HepG2 (cell line): ENCODE measurements at regions not wholly inside any gene's neighbourhood (a gene's known extent, or its start where the extent isn't known, plus 50 kb on each side); places are given as distances from the start of the nearest gene placed in this dataset.

Experiments used
- ATAC-seq: fragments of 200-7000 bp; cut with Tn5 transposase; 3 replicates; pipeline ENCODE4 v1.9.1; 2020; ENCODE audit warnings: mild to moderate bottlenecking, moderate library complexity
- BruUV-seq: library from RNA; stranded (reverse); fragments of 400-500 nt; replicated peaks from 2 replicates; lab custom pipeline; 2021; lab: Mats Ljungman, UMichigan
- CTCF ChIA-PET: fragments of 300-600 bp; formaldehyde crosslinking; extraction: SDS; loops from one replicate; lab custom pipeline; 2021; ENCODE audit warnings: low total read pairs, inconsistent platforms, low intra/inter-chr PET ratio; lab: Yijun Ruan, JAX
- POLR2A ChIA-PET: fragments of 350-600 bp; sonication (Branson Sonifier 250); formaldehyde crosslinking; loops from one replicate; lab custom pipeline; 2020; ENCODE audit warnings: antibody characterized with exemption, inconsistent platforms; lab: Yijun Ruan, JAX
- DNase-seq: peaks from one replicate; pipeline ENCODE4 v3.0.0-alpha.2; 2015; ENCODE audit warnings: low spot score
- FAIRE-seq: peaks from 3 replicates; lab custom pipeline; 2011; peaks lifted over from hg19 to GRCh38; lab: Jason Lieb, UNC
- H2AFZ ChIP-seq: one replicate; pipeline ENCODE4 v1.6.1; 2011; ENCODE audit warnings: low read length, inconsistent platforms
- H3K27ac ChIP-seq: fragments of 300-600 bp; 3 replicates; pipeline ENCODE4 v1.8.0; 2011; ENCODE audit warnings: mixed run types, mild to moderate bottlenecking, mixed read lengths, low read length, inconsistent platforms; ENCODE audit not compliant: insufficient read depth; ENCODE audit errors: extremely low read length
- H3K27me3 ChIP-seq, 2 experiments: fragments of 200-600 bp in 1 of 2; 2 replicates in 1 of 2; 3 replicates in 1 of 2; pipeline versions ENCODE4 v1.6.0 to v1.8.0; 2011; ENCODE audit warnings: low read length in 2 of 2, mild to moderate bottlenecking in 2 of 2, moderate library complexity in 2 of 2, inconsistent platforms in 1 of 2; ENCODE audit not compliant: insufficient read depth in 2 of 2, control insufficient read depth in 1 of 2
- H3K36me3 ChIP-seq, 2 experiments: fragments of 200-600 bp in 1 of 2; replicated peaks in 1 of 2; 2 replicates in 1 of 2; 3 replicates in 1 of 2; pipeline versions ENCODE4 v1.5.1 to v1.8.0; 2011; ENCODE audit warnings: low read length in 2 of 2, inconsistent platforms in 1 of 2; ENCODE audit not compliant: insufficient read depth in 2 of 2, control insufficient read depth in 1 of 2
- H3K4me1 ChIP-seq: 2 replicates; pipeline ENCODE4 v1.5.1; 2012; ENCODE audit warnings: low read length, inconsistent platforms; ENCODE audit not compliant: insufficient read depth
- H3K4me2 ChIP-seq: 2 replicates; pipeline ENCODE4 v1.6.0; 2011; ENCODE audit warnings: low read depth, low read length, inconsistent platforms
- H3K4me3 ChIP-seq, 3 experiments: fragments of 200-600 bp in 1 of 3; sonication (generic), shearing (Covaris generic) in 1 of 3; replicated peaks in 1 of 3; 2 replicates each; pipeline ENCODE4 v1.5.1; 2011 to 2016; ENCODE audit warnings: low read length in 3 of 3, inconsistent platforms in 2 of 3, low read depth in 2 of 3, mild to moderate bottlenecking in 2 of 3, control low read depth in 1 of 3, mixed read lengths in 1 of 3; ENCODE audit not compliant: insufficient read depth in 1 of 3
- H3K79me2 ChIP-seq: one replicate; pipeline ENCODE4 v1.6.1; 2011; ENCODE audit warnings: low read length, inconsistent platforms; ENCODE audit not compliant: insufficient read depth
- H3K9ac ChIP-seq: 2 replicates; pipeline ENCODE4 v1.6.0; 2011; ENCODE audit warnings: mild to moderate bottlenecking, low read depth, low read length, inconsistent platforms; ENCODE audit not compliant: insufficient read depth
- H3K9me3 ChIP-seq: 2 replicates; pipeline ENCODE4 v1.5.1; 2012; ENCODE audit warnings: mild to moderate bottlenecking, low read length
- H4K20me1 ChIP-seq: 2 replicates; pipeline ENCODE4 v1.6.0; 2011; ENCODE audit warnings: inconsistent platforms, mild to moderate bottlenecking, low read length, moderate library complexity; ENCODE audit not compliant: insufficient read depth
- ARHGAP35 ChIP-seq: sonication (generic); formaldehyde crosslinking; IDR thresholded peaks from 2 replicates; pipeline ENCODE4 v1.9.0; 2022; ENCODE audit warnings: mild to moderate bottlenecking, inconsistent platforms, moderate library complexity, missing genetic modification reagents, borderline replicate concordance
- CBX2 ChIP-seq, 2 experiments: fragments of 200-600 bp in 1 of 2; sonication (generic); formaldehyde crosslinking in 1 of 2; IDR thresholded peaks; 2 replicates each; pipeline versions ENCODE4 v1.7.0 to v1.8.1; 2018 to 2022; ENCODE audit warnings: low read depth in 2 of 2, low read length in 1 of 2, mild to moderate bottlenecking in 1 of 2, missing genetic modification reagents in 1 of 2
- HOXD1 ChIP-seq: sonication (generic); formaldehyde crosslinking; IDR thresholded peaks from 2 replicates; pipeline ENCODE4 v1.5.0; 2020; ENCODE audit warnings: missing genetic modification reagents
- JUN ChIP-seq: sonication (generic); formaldehyde crosslinking; IDR thresholded peaks from 2 replicates; pipeline ENCODE4 v1.4.0; 2020; ENCODE audit warnings: mild to moderate bottlenecking, missing genetic modification reagents
- KDM3A ChIP-seq: IDR thresholded peaks from 2 replicates; pipeline ENCODE4 v1.6.1; 2018; ENCODE audit warnings: low read depth, missing compliant biosample characterization
- MAFK ChIP-seq, 2 experiments: IDR thresholded peaks in 1 of 2; conservative IDR thresholded peaks in 1 of 2; 2 replicates each; pipeline ENCODE4 v1.6.1; 2011; ENCODE audit warnings: improper control_type of control experiment in 2 of 2, low read length in 2 of 2
- MIER2 ChIP-seq: IDR thresholded peaks from 2 replicates; pipeline ENCODE4 v1.6.1; 2016; ENCODE audit warnings: missing biosample characterization, missing genetic modification reagents
- NCOA1 ChIP-seq: sonication (generic); formaldehyde crosslinking; IDR thresholded peaks from 2 replicates; pipeline ENCODE4 v1.9.0; 2021; ENCODE audit warnings: missing genetic modification reagents
- SP140L ChIP-seq: sonication (generic); formaldehyde crosslinking; IDR thresholded peaks from 2 replicates; pipeline ENCODE4 v1.4.0; 2020; ENCODE audit warnings: missing genetic modification reagents, borderline replicate concordance
- SRSF9 ChIP-seq: fragments of 200-400 bp; formaldehyde crosslinking; IDR thresholded peaks from 2 replicates; pipeline ENCODE4 v1.6.1; 2018; ENCODE audit warnings: borderline replicate concordance, mild to moderate bottlenecking, low read depth, low read length; ENCODE audit not compliant: insufficient read depth, poor library complexity, severe bottlenecking
- ZNF350 ChIP-seq: sonication (generic); formaldehyde crosslinking; IDR thresholded peaks from 2 replicates; pipeline ENCODE4 v1.4.0; 2020; ENCODE audit warnings: mild to moderate bottlenecking, low read depth, missing genetic modification reagents, borderline replicate concordance
- WGBS: methylation state at CpG from one replicate; pipeline ENCODE4 v1.1.6; 2017; ENCODE audit warnings: low lambda C conversion rate; 5-methylcytosine and 5-hydroxymethylcytosine counted together
- in situ Hi-C: cut with HindIII; loops from 2 replicates; pipeline ENCODE4 v1.10.0; 2017; ENCODE audit warnings: low pct_unique_long_range_greater_than_20kb; ENCODE audit not compliant: extremely low pct_ligation_motif_present
- intact Hi-C: fragments of 100-400 bp; cut with micrococcal nuclease; formaldehyde crosslinking; loops from one replicate; pipeline ENCODE4 v1.10.0; 2022; ENCODE audit not compliant: unreplicated experiment
- TF ChIP-seq, protein P1 (sequence below): sonication (generic); formaldehyde crosslinking; conservative IDR thresholded peaks from 2 replicates; pipeline ENCODE4 v1.8.0; 2022; ENCODE audit warnings: low read depth, missing genetic modification reagents
- TF ChIP-seq, protein P2 (sequence below): sonication (generic); formaldehyde crosslinking; IDR thresholded peaks from 2 replicates; pipeline ENCODE4 v1.4.0; 2020; ENCODE audit warnings: mild to moderate bottlenecking, missing genetic modification reagents
- TF ChIP-seq, protein P3 (sequence below): sonication (generic); formaldehyde crosslinking; IDR thresholded peaks from 2 replicates; pipeline ENCODE4 v1.8.0; 2022; ENCODE audit warnings: mild to moderate bottlenecking, missing genetic modification reagents, moderate library complexity

DNA sequence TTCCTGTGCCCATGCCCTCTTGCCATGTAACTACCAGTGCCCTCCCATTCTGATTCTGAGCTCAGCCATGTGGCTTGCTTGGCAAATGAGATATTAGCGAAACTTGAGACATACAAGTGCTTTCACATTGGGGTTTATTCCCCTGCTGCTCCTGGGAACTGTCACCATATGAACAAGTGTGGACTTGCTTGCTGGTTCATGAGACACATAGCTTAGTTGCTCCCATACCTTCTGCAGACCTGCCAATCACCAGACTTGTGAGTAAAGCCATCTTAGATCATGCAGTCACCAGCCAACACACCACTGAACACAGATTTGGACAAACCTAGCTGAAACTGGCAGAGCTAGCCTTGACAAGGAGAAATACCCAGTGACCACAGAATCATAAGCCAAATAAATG is 155.1 kb downstream of the SS18 start (continued):
- TF ChIP-seq SRSF9 (no peak), JUN (CRISPR knock-in tag) (no peak), CBX2 (IDR thresholded peaks at IDR 0.05; ENCODE audit: low read depth, low read length) (no peak), CBX2 (CRISPR knock-in tag; IDR thresholded peaks at IDR 0.05; ENCODE audit: low read depth) (no peak), KDM3A (CRISPR knock-in tag) (no peak), HOXD1 (CRISPR knock-in tag) (no peak), ARHGAP35 (CRISPR knock-in tag) (no peak)
- TF ChIP-seq, protein P1, sequence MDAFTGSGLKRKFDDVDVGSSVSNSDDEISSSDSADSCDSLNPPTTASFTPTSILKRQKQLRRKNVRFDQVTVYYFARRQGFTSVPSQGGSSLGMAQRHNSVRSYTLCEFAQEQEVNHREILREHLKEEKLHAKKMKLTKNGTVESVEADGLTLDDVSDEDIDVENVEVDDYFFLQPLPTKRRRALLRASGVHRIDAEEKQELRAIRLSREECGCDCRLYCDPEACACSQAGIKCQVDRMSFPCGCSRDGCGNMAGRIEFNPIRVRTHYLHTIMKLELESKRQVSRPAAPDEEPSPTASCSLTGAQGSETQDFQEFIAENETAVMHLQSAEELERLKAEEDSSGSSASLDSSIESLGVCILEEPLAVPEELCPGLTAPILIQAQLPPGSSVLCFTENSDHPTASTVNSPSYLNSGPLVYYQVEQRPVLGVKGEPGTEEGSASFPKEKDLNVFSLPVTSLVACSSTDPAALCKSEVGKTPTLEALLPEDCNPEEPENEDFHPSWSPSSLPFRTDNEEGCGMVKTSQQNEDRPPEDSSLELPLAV (CRISPR knock-in tag) = no peak

DNA sequence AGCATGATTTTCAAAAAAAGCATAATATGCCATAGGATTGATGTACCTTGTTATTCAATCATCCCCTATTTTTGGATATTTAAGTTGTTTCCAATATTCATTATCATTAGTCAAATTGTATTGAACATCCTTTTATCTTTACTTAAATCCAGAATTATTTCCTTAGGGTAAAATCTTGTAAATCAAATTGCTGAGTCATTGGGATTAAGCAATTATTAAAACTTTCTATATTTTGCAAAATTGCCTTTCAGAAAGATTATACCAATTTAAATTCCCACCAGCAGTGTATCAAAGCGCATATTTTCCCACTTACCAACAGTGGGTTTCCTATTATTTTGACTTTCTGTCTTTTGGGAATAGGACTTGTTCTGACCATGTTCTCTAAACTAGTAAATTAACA is 159.3 kb downstream of the SS18 start:
- Histone ChIP-seq H2AFZ (no peak overlapping the region), H3K9me3 (no peaks in the 10 kb centered on the region), H3K36me3 (no peaks in the 10 kb centered on the region), H3K4me2 (no peak overlapping the region), H3K27me3 (no peaks in the 10 kb centered on the region), H3K79me2 (no peaks in the 10 kb centered on the region), H3K4me1 (no peaks in the 10 kb centered on the region), H3K9ac (no peak overlapping the region), H4K20me1 (no peaks in the 10 kb centered on the region; the same call in 1 of the 2 replicates), H3K27ac (no peak overlapping the region), H3K4me3 (no peak overlapping the region)
- FAIRE-seq (no peak), ATAC-seq (no peak), DNase-seq (no peak)
- POLR2A ChIA-PET = no interaction called here
- in situ Hi-C loops = no loop called here
- intact Hi-C loops = no loop called here
- no TSS peak for BruUV-seq
- WGBS = 48% methylated on average over 1 of the region's 1 CpG
- CTCF ChIA-PET = no interaction called here
- TF ChIP-seq, protein P2, sequence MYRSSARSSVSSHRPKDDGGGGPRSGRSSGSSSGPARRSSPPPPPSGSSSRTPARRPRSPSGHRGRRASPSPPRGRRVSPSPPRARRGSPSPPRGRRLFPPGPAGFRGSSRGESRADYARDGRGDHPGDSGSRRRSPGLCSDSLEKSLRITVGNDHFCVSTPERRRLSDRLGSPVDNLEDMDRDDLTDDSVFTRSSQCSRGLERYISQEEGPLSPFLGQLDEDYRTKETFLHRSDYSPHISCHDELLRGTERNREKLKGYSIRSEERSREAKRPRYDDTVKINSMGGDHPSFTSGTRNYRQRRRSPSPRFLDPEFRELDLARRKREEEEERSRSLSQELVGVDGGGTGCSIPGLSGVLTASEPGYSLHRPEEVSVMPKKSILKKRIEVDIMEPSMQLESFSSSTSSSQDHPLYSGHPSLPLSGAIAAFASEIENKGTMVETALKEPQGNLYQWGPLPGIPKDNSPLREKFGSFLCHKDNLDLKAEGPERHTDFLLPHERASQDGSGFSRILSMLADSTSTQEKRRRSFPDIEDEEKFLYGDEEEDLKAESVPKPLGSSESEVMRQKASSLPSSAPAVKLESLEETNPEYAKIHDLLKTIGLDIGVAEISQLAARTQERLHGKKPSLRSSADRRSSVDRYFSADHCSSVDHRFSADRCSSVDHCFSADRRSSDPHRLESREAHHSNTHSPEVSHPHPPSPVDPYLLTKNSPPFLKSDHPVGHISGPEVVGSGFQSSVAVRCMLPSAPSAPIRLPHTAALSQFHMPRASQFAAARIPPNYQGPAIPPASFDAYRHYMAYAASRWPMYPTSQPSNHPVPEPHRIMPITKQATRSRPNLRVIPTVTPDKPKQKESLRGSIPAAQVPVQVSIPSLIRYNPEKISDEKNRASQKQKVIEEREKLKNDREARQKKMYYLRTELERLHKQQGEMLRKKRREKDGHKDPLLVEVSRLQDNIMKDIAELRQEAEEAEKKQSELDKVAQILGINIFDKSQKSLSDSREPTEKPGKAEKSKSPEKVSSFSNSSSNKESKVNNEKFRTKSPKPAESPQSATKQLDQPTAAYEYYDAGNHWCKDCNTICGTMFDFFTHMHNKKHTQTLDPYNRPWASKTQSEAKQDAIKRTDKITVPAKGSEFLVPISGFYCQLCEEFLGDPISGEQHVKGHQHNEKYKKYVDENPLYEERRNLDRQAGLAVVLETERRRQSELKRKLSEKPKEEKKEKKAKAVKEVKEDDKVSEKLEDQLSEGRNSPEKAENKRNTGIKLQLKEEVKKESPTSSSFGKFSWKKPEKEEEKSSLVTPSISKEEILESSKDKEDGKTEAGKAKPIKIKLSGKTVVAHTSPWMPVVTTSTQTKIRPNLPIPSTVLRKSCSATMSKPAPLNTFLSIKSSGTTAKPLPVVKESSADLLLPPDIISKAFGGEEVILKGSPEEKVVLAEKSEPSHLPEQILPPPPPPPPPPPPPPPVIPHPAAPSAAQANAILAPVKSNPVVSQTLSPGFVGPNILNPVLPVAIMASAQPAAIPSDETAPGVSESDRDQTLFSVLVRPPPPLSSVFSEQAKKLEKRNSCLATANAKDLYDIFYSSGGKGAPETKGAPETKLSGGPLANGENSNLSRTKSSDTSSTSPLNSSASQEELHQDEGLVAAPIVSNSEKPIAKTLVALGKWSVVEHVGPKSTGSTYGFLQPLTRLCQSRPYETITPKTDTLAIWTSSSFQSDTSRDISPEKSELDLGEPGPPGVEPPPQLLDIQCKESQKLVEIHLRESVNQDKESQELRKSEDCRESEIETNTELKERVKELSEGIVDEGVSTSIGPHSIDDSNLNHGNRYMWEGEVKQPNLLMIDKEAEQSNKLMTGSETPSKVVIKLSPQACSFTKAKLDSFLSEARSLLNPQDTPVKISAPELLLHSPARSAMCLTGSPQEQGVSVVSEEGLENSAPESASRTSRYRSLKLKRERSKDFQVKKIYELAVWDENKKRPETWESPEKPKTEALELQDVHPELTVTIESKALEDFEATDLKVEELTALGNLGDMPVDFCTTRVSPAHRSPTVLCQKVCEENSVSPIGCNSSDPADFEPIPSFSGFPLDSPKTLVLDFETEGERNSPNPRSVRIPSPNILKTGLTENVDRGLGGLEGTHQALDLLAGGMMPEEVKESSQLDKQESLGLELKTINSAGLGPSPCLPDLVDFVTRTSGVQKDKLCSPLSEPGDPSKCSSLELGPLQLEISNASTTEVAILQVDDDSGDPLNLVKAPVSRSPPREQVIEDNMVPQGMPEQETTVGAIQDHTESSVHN (CRISPR knock-in tag) = no peak
- TF ChIP-seq MAFK (conservative IDR thresholded peaks at IDR 0.05 in 1 of 2, IDR thresholded peaks at IDR 0.05 in 1 of 2; ENCODE audit: low read length in 2 of 2) (peak in 1 of 2 experiments; percentile 57; a peak in 2 of 4 replicates), SP140L (CRISPR knock-in tag) (no peak), MIER2 (CRISPR knock-in tag) (no peak), NCOA1 (CRISPR knock-in tag) (no peak), ZNF350 (CRISPR knock-in tag) (no peak)
- TF ChIP-seq, protein P3, sequence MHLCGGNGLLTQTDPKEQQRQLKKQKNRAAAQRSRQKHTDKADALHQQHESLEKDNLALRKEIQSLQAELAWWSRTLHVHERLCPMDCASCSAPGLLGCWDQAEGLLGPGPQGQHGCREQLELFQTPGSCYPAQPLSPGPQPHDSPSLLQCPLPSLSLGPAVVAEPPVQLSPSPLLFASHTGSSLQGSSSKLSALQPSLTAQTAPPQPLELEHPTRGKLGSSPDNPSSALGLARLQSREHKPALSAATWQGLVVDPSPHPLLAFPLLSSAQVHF (CRISPR knock-in tag) = no peak
